ENCODE measurements at regions not wholly inside any gene's neighbourhood (a gene's known extent, or its start where the extent isn't known, plus 50 kb on each side); places are given as distances from the start of the nearest gene placed in this dataset.
"Not testable (repeated sequence)": the region's sequence is repeated elsewhere in the genome, so short reads cannot be mapped to it uniquely, and the experiment has no call there.

- Histone ChIP-seq H3K4me1 (ENCODE audit: control insufficient read depth, insufficient read depth, low read length, poor library complexity, severe bottlenecking) (peaks cover 7% of the 10 kb centered on the region), H3K9me3 (ENCODE audit: control insufficient read depth, low read length) (no peaks in the 10 kb centered on the region), H3K27ac (ENCODE audit: low read depth, low read length, severe bottlenecking) (no peak overlapping the region), H3K4me3 (ENCODE audit: extremely low read depth, insufficient read depth, low read length, poor library complexity, severe bottlenecking) (no peak overlapping the region), H3K36me3 (ENCODE audit: control insufficient read depth, insufficient read depth, low read length) (no peaks in the 10 kb centered on the region)
- WGBS, 2 experiments (ENCODE audit: insufficient coverage in 2 of 2), result 71 to 91% methylated on average over 1 of the region's 2 CpGs
These were observed 201.9 kb downstream of the ZNF608 start for GRCh38 chr5:124544366-124545055.

GRCh38 chr5:124538931-124539330, 207.5 kb downstream of the ZNF608 start:
- Histone ChIP-seq H3K4me3 (ENCODE audit: extremely low read depth, insufficient read depth, low read length, poor library complexity, severe bottlenecking) (no peak overlapping the region), H3K27ac (ENCODE audit: low read depth, low read length, severe bottlenecking) (no peak overlapping the region), H3K4me1 (ENCODE audit: control insufficient read depth, insufficient read depth, low read length, poor library complexity, severe bottlenecking) (peaks cover 5% of the 10 kb centered on the region), H3K36me3 (ENCODE audit: control insufficient read depth, insufficient read depth, low read length) (no peaks in the 10 kb centered on the region), H3K9me3 (ENCODE audit: control insufficient read depth, low read length) (no peaks in the 10 kb centered on the region)
- WGBS, 2 experiments (ENCODE audit: insufficient coverage in 2 of 2), result 67% methylated on average over 1 of the region's 1 CpG; no CpG with 5 or more reads in 1 of the 2 experiments

GRCh38 chr5:124538191-124538590, 208.2 kb downstream of the ZNF608 start:
- WGBS, 2 experiments (ENCODE audit: insufficient coverage in 2 of 2), result 87 to 100% methylated on average over 2 of the region's 3 CpGs
- no peaks in the 10 kb centered on the region for H3K9me3 ChIP-seq (ENCODE audit: control insufficient read depth, low read length)
- H3K27ac ChIP-seq (ENCODE audit: low read depth, low read length, severe bottlenecking), result no peak overlapping the region
- H3K4me3 ChIP-seq (ENCODE audit: extremely low read depth, insufficient read depth, low read length, poor library complexity, severe bottlenecking), result no peak overlapping the region
- H3K36me3 ChIP-seq (ENCODE audit: control insufficient read depth, insufficient read depth, low read length), result no peaks in the 10 kb centered on the region
- H3K4me1 ChIP-seq (ENCODE audit: control insufficient read depth, insufficient read depth, low read length, poor library complexity, severe bottlenecking), result peaks cover 5% of the 10 kb centered on the region

- H3K9me3 ChIP-seq (ENCODE audit: control insufficient read depth, low read length), result no peaks in the 10 kb centered on the region
- WGBS, 2 experiments (ENCODE audit: insufficient coverage in 2 of 2), result 100% methylated on average over 1 to 2 of the region's 4 CpGs
- no peaks in the 10 kb centered on the region for H3K36me3 ChIP-seq (ENCODE audit: control insufficient read depth, insufficient read depth, low read length)
- no peak overlapping the region for H3K4me3 ChIP-seq (ENCODE audit: extremely low read depth, insufficient read depth, low read length, poor library complexity, severe bottlenecking)
- H3K4me1 ChIP-seq (ENCODE audit: control insufficient read depth, insufficient read depth, low read length, poor library complexity, severe bottlenecking), result peaks cover 5% of the 10 kb centered on the region
- H3K27ac ChIP-seq (ENCODE audit: low read depth, low read length, severe bottlenecking), result no peak overlapping the region
These were observed 208.9 kb downstream of the ZNF608 start for GRCh38 chr5:124537522-124537921.

- 81 to 92% methylated on average over 5 of the region's 5 CpGs for WGBS, 2 experiments (ENCODE audit: insufficient coverage in 2 of 2)
These were observed 209.3 kb downstream of the ZNF608 start for GRCh38 chr5:124537107-124537506.

GRCh38 chr5:124536333-124536732, 210.1 kb downstream of the ZNF608 start:
- no peaks in the 10 kb centered on the region for H3K9me3 ChIP-seq (ENCODE audit: control insufficient read depth, low read length)
- peak overlapping the region; percentile 39 for H3K27ac ChIP-seq (ENCODE audit: low read depth, low read length, severe bottlenecking)
- 92 to 94% methylated on average over 2 of the region's 4 CpGs for WGBS, 2 experiments (ENCODE audit: insufficient coverage in 2 of 2)
- peaks cover 5% of the 10 kb centered on the region for H3K4me1 ChIP-seq (ENCODE audit: control insufficient read depth, insufficient read depth, low read length, poor library complexity, severe bottlenecking)
- H3K36me3 ChIP-seq (ENCODE audit: control insufficient read depth, insufficient read depth, low read length), result no peaks in the 10 kb centered on the region
- no peak overlapping the region for H3K4me3 ChIP-seq (ENCODE audit: extremely low read depth, insufficient read depth, low read length, poor library complexity, severe bottlenecking)

More at GRCh38 chr5:124537107-124537506, 209.3 kb downstream of the ZNF608 start:
- Histone ChIP-seq H3K4me3 (ENCODE audit: extremely low read depth, insufficient read depth, low read length, poor library complexity, severe bottlenecking) (no peak overlapping the region), H3K9me3 (ENCODE audit: control insufficient read depth, low read length) (no peaks in the 10 kb centered on the region), H3K4me1 (ENCODE audit: control insufficient read depth, insufficient read depth, low read length, poor library complexity, severe bottlenecking) (peaks cover 5% of the 10 kb centered on the region), H3K36me3 (ENCODE audit: control insufficient read depth, insufficient read depth, low read length) (no peaks in the 10 kb centered on the region), H3K27ac (ENCODE audit: low read depth, low read length, severe bottlenecking) (peak overlapping the region; percentile 39)

- Histone ChIP-seq H3K4me1 (ENCODE audit: control insufficient read depth, insufficient read depth, low read length, poor library complexity, severe bottlenecking) (no peaks in the 10 kb centered on the region), H3K9me3 (ENCODE audit: control insufficient read depth, low read length) (no peaks in the 10 kb centered on the region), H3K4me3 (ENCODE audit: extremely low read depth, insufficient read depth, low read length, poor library complexity, severe bottlenecking) (no peak overlapping the region), H3K36me3 (ENCODE audit: control insufficient read depth, insufficient read depth, low read length) (no peaks in the 10 kb centered on the region), H3K27ac (ENCODE audit: low read depth, low read length, severe bottlenecking) (no peak overlapping the region)
- WGBS, 2 experiments (ENCODE audit: insufficient coverage in 2 of 2), result 100% methylated on average over 1 of the region's 1 CpG
These were observed 215.5 kb downstream of the ZNF608 start for GRCh38 chr5:124530916-124531315.

GRCh38 chr5:124528838-124529237, 217.6 kb downstream of the ZNF608 start:
- Histone ChIP-seq H3K36me3 (ENCODE audit: control insufficient read depth, insufficient read depth, low read length) (no peaks in the 10 kb centered on the region), H3K27ac (ENCODE audit: low read depth, low read length, severe bottlenecking) (no peak overlapping the region), H3K4me1 (ENCODE audit: control insufficient read depth, insufficient read depth, low read length, poor library complexity, severe bottlenecking) (no peaks in the 10 kb centered on the region), H3K4me3 (ENCODE audit: extremely low read depth, insufficient read depth, low read length, poor library complexity, severe bottlenecking) (no peak overlapping the region), H3K9me3 (ENCODE audit: control insufficient read depth, low read length) (no peaks in the 10 kb centered on the region)
- 96% methylated on average over 2 of the region's 2 CpGs; no CpG with 5 or more reads in 1 of the 2 experiments for WGBS, 2 experiments (ENCODE audit: insufficient coverage in 2 of 2)

GRCh38 chr5:124527220-124527991, 219.0 kb downstream of the ZNF608 start:
- Histone ChIP-seq H3K9me3 (ENCODE audit: control insufficient read depth, low read length) (no peaks in the 10 kb centered on the region), H3K36me3 (ENCODE audit: control insufficient read depth, insufficient read depth, low read length) (no peaks in the 10 kb centered on the region), H3K4me1 (ENCODE audit: control insufficient read depth, insufficient read depth, low read length, poor library complexity, severe bottlenecking) (no peaks in the 10 kb centered on the region), H3K4me3 (ENCODE audit: extremely low read depth, insufficient read depth, low read length, poor library complexity, severe bottlenecking) (no peak overlapping the region), H3K27ac (ENCODE audit: low read depth, low read length, severe bottlenecking) (no peak overlapping the region)
- 94 to 95% methylated on average over 2 to 8 of the region's 8 CpGs for WGBS, 2 experiments (ENCODE audit: insufficient coverage in 2 of 2)

- not testable (repeated sequence) for H3K4me1 ChIP-seq (ENCODE audit: control insufficient read depth, insufficient read depth, low read length, poor library complexity, severe bottlenecking); H3K4me3 ChIP-seq (ENCODE audit: extremely low read depth, insufficient read depth, low read length, poor library complexity, severe bottlenecking); H3K36me3 ChIP-seq (ENCODE audit: control insufficient read depth, insufficient read depth, low read length); H3K9me3 ChIP-seq (ENCODE audit: control insufficient read depth, low read length); H3K27ac ChIP-seq (ENCODE audit: low read depth, low read length, severe bottlenecking)
- WGBS, 2 experiments (ENCODE audit: insufficient coverage in 2 of 2), result no CpG with 5 or more reads among the region's 4 CpGs
These were observed 220.4 kb downstream of the ZNF608 start for GRCh38 chr5:124526079-124526478.
